ENCODE measurements at regions not wholly inside any gene's neighbourhood (a gene's known extent, or its start where the extent isn't known, plus 50 kb on each side); places are given as distances from the start of the nearest gene placed in this dataset.
"Not testable (repeated sequence)": the region's sequence is repeated elsewhere in the genome, so short reads cannot be mapped to it uniquely, and the experiment has no call there.

DNA sequence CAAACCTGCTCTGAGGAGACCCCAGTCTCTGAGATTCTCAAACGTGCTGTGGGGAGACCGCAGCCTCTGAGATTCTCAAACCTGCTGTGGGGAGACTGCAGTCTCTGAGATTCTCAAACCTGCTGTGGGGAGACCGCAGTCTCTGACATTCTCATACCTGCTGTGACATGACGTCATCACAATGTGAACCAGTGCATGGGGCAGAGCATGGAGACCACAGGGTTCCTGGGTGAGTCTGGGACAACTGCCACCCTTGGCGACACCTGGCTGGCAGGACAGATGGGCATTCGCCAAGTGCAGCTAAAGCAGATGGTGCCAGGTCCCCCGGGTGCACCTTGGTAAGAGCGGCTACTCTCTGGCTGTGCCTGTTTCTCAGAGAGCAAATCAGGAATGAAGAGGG is 98.8 kb downstream of the DLL1 start:
- TF ChIP-seq, protein P1, sequence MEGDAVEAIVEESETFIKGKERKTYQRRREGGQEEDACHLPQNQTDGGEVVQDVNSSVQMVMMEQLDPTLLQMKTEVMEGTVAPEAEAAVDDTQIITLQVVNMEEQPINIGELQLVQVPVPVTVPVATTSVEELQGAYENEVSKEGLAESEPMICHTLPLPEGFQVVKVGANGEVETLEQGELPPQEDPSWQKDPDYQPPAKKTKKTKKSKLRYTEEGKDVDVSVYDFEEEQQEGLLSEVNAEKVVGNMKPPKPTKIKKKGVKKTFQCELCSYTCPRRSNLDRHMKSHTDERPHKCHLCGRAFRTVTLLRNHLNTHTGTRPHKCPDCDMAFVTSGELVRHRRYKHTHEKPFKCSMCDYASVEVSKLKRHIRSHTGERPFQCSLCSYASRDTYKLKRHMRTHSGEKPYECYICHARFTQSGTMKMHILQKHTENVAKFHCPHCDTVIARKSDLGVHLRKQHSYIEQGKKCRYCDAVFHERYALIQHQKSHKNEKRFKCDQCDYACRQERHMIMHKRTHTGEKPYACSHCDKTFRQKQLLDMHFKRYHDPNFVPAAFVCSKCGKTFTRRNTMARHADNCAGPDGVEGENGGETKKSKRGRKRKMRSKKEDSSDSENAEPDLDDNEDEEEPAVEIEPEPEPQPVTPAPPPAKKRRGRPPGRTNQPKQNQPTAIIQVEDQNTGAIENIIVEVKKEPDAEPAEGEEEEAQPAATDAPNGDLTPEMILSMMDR (conservative IDR thresholded peaks at IDR 0.05), result not testable (repeated sequence)
- not testable (repeated sequence) for TF ChIP-seq ZFX (IDR thresholded peaks at IDR 0.05)

All from C4-2B (cell line).